LNCAP (cell line): ENCODE measurements at regions not wholly inside any gene's neighbourhood (a gene's known extent, or its start where the extent isn't known, plus 50 kb on each side); places are given as distances from the start of the nearest gene placed in this dataset.

ENCODE experiments used
- TF ChIP-seq, protein P1 (sequence below): fragments of 450-650 bp; IDR thresholded peaks from 2 replicates; pipeline ENCODE4 v1.5.1; 2017; ENCODE audit warnings: mild to moderate bottlenecking

DNA sequence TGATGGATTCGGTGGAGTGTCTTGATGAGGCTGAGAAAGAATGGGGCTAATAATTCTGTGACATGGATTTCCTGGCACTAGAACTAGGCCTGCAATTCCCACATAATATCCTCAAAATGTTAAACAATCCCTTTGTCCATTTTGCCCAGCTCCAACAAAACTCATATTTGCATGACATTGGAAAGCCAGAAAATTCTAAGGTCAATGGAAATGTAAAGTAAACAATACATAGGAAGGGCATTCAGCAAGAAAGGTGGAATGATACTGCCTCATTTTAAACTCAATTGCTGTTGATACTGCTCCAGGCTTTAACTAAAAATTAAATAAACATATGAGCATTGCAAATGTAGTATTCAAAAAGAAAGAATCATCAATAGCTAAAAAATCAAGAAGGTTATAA, 434.8 kb upstream of the SLC8A1 start:
- TF ChIP-seq, protein P1, sequence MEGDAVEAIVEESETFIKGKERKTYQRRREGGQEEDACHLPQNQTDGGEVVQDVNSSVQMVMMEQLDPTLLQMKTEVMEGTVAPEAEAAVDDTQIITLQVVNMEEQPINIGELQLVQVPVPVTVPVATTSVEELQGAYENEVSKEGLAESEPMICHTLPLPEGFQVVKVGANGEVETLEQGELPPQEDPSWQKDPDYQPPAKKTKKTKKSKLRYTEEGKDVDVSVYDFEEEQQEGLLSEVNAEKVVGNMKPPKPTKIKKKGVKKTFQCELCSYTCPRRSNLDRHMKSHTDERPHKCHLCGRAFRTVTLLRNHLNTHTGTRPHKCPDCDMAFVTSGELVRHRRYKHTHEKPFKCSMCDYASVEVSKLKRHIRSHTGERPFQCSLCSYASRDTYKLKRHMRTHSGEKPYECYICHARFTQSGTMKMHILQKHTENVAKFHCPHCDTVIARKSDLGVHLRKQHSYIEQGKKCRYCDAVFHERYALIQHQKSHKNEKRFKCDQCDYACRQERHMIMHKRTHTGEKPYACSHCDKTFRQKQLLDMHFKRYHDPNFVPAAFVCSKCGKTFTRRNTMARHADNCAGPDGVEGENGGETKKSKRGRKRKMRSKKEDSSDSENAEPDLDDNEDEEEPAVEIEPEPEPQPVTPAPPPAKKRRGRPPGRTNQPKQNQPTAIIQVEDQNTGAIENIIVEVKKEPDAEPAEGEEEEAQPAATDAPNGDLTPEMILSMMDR: no peak

DNA sequence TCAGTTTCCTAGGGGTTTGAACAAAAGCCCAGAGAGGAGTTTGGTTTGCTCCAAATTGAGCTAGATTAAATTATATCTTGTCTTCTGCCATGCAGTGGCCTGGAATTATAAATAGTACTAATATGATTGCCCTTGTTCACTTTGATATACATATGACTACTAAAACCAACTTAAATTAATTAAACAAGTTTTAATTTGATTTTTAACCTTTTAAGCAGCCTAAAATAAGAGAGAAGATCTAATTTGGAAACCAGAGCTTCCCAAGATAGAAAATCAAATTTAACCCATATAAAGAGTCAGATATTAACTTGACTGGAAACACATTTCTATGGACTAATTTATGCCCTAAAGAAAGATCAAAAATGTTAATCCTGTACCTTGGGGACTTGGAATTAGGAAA, 444.5 kb upstream of the SLC8A1 start:
- TF ChIP-seq, protein P1: no peak

DNA sequence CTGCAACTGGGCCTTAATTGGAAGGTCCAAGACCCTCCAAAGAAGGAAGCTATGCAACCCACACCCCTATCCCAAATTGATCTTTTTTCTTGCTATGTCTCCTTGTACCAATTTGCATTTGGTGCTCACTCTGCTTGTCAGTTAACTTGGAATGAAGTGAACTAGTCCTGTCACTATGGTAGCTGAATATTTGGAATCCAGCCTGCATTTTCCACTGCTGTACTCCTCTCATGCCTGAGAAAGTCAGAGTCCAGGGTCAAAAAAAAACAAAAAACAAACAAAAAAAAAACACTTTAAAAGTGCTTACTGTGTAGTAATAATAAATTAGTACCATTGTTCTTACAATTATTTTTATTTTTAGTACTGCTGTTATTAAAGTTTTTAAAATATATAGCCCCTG, 462.8 kb upstream of the SLC8A1 start:
- TF ChIP-seq, protein P1: no peak

DNA sequence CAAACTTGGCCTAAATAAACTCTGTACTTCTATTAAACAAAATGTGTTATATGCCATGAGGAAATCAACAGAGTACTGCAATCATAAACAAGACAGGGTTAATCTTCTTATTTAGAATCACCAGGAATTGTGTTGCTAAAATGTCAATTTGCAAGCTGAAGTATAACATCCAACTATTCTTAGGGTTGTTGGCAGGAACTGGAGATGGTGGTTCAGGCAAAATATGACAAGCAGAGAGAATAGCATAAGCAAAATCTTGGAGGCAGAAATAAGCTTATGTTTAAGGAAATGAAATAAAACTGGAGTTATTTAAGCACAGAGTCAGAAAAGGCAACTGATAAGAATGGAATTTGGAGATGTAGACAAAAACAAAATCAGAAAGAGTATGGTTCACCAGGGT, 463.8 kb upstream of the SLC8A1 start:
- TF ChIP-seq, protein P1: no peak

DNA sequence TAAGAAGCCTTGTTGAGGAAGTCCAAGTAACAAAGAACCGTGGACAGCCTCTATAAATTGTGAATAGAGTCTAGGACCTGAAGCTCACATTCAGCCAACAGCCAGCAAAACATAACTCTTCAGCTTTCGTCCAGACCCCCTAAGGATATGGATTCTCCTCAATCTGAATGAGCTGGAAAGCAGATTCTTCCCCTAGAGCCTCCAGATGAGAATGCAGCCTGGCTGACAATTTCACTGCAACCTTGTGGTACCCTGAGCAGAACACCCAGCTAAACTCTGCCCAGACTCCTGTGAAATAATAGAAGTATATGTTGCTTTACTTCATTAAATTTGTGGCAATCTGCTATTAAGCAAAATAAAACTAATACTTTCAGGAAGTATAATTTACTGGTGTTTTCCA, 483.5 kb upstream of the SLC8A1 start:
- TF ChIP-seq, protein P1: no peak

DNA sequence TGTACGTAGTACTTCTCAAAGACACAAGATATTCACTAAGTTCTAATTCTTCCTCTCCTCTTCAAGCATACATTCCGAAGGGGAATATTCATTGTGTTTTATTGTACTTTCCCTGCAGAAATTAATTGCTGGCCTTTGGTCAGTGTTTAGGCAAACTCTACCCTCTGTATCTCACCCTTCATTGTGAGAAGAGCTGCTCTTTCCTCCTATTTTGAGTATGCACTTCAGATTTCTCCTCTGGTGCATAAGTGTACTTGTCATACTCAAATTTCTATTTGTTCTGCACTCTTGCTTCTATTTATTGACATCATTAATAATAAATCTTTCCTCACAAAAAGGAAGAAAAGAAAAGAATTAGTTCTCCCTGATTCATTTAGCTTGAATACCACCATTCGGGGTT, 485.4 kb upstream of the SLC8A1 start:
- TF ChIP-seq, protein P1: no peak

DNA sequence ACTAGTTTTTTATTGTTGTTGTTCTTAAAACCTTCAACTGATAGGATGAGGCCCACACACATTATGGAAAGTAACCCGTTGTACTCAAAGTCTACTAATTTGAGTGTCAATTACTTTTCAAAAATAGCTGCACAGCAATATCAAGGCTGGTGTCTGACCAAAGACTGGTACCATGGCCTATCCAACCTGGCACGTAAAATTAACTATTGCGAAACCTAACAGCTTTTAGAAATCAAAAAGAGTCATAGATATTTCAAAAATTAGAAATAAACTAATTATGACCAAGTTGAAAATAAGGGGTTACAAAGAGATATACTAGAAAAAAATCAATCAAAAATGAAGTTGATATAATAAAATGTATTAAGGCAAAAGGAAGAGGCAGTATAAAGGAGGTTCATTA, 501.5 kb upstream of the SLC8A1 start:
- TF ChIP-seq, protein P1: no peak

DNA sequence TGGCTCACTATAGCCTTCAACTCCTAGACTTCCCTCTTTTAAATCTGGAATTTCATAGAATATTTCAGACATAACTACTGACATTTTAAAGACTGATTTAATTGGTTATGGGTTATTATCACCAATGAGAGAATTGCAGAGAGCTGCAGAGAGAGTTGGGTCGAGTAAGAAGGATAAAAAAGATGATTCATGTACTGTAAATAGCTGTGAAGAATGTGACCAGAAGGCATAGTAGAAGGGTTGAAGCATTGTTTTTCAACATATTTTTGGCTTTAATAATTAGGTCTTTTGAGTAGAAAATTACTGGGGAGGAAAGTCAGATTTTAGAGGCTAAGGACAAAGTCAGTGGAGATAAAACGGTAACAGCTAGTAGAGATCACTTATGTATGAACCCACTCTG, 503.2 kb upstream of the SLC8A1 start:
- TF ChIP-seq, protein P1: no peak
